A549 (cell line): ENCODE measurements at regions not wholly inside any gene's neighbourhood (a gene's known extent, or its start where the extent isn't known, plus 50 kb on each side); places are given as distances from the start of the nearest gene placed in this dataset.

Source experiments
- ATAC-seq, 2 experiments: fragments of 200-7000 bp in 1 of 2; fragments of >200 bp in 1 of 2; cut with Nextera tagmentation in 1 of 2; cut with Tn5 transposase in 1 of 2; 3 replicates each; pipeline versions ENCODE4 v1.8.0 to v1.9.1; 2018 to 2020; ENCODE audit warnings: mild to moderate bottlenecking in 1 of 2, moderate library complexity in 1 of 2
- CTCF ChIA-PET: fragments of 300-600 bp; sonication (Branson Sonifier 250); formaldehyde crosslinking; extraction: SDS; loops from one replicate; lab custom pipeline; 2021; ENCODE audit warnings: antibody characterized with exemption, inconsistent platforms; lab: Yijun Ruan, JAX
- POLR2A ChIA-PET: fragments of 350-600 bp; formaldehyde crosslinking; extraction: SDS; loops from one replicate; lab custom pipeline; 2021; ENCODE audit warnings: antibody characterized with exemption, inconsistent platforms; lab: Yijun Ruan, JAX
- DNase-seq, 2 experiments: peaks; one replicate each; pipeline versions ENCODE4 v3.0.0 to v3.0.0-alpha.2; 2011 to 2016; ENCODE audit warnings: low read depth in 1 of 2, low spot score in 1 of 2
- FAIRE-seq: peaks from 2 replicates; lab custom pipeline; 2011; peaks lifted over from hg19 to GRCh38; lab: Jason Lieb, UNC
- H3K27ac ChIP-seq, 2 experiments: fragments of >200 bp; sonication (Bioruptor Twin); formaldehyde crosslinking; 3 replicates each; pipeline ENCODE4 v1.5.1; 2016 to 2017
- H3K4me1 ChIP-seq: fragments of >200 bp; sonication (Bioruptor Twin); formaldehyde crosslinking; 3 replicates; pipeline ENCODE4 v1.6.1; 2016
- H3K4me2 ChIP-seq: fragments of >200 bp; sonication (Bioruptor Twin); formaldehyde crosslinking; 3 replicates; pipeline ENCODE4 v1.6.1; 2016
- H3K4me3 ChIP-seq: fragments of >200 bp; sonication (Bioruptor Twin); formaldehyde crosslinking; 3 replicates; pipeline ENCODE4 v1.5.1; 2016
- H3K9me3 ChIP-seq: fragments of >200 bp; sonication (Bioruptor Twin); formaldehyde crosslinking; 3 replicates; pipeline ENCODE4 v1.6.1; 2016
- CHD4 ChIP-seq: fragments of 200-600 bp; sonication (generic); IDR thresholded peaks from 2 replicates; pipeline ENCODE4 v1.6.1; 2016; ENCODE audit warnings: antibody characterized with exemption, mild to moderate bottlenecking, borderline replicate concordance
- EHF ChIP-seq: fragments of 250-450 bp; sonication (Bioruptor Pico); IDR thresholded peaks from 2 replicates; pipeline ENCODE4 v1.5.0; 2020; ENCODE audit warnings: mild to moderate bottlenecking
- EHMT2 ChIP-seq: fragments of 200-600 bp; sonication (generic); IDR thresholded peaks from 2 replicates; pipeline ENCODE4 v1.6.1; 2016; ENCODE audit warnings: antibody characterized with exemption, low read depth, mild to moderate bottlenecking, moderate library complexity
- FOSB ChIP-seq: fragments of 250-450 bp; sonication (Bioruptor Pico); IDR thresholded peaks from 2 replicates; pipeline ENCODE4 v1.5.0; 2020; ENCODE audit warnings: mild to moderate bottlenecking, moderate library complexity
- HOXB5 ChIP-seq: fragments of 250-450 bp; sonication (Bioruptor Pico); IDR thresholded peaks from 2 replicates; pipeline ENCODE4 v1.5.0; 2020; ENCODE audit warnings: mild to moderate bottlenecking, moderate library complexity
- KDM1A ChIP-seq: fragments of 200-600 bp; sonication (generic); IDR thresholded peaks from 2 replicates; pipeline ENCODE4 v1.6.1; 2016; ENCODE audit warnings: low read depth, mild to moderate bottlenecking
- MAFK ChIP-seq: fragments of 450-650 bp; IDR thresholded peaks from 2 replicates; pipeline ENCODE4 v1.6.1; 2014; ENCODE audit not compliant: partially characterized antibody
- NPAS2 ChIP-seq: fragments of 250-450 bp; sonication (Bioruptor Pico); IDR thresholded peaks from 2 replicates; pipeline ENCODE4 v1.8.0; 2022; ENCODE audit warnings: mild to moderate bottlenecking, moderate library complexity, borderline replicate concordance
- PHF8 ChIP-seq: fragments of 200-600 bp; sonication (generic); IDR thresholded peaks from 2 replicates; pipeline ENCODE4 v1.6.1; 2016; ENCODE audit warnings: low read depth, mild to moderate bottlenecking, antibody characterized with exemption, moderate library complexity, borderline replicate concordance
- SMC3 ChIP-seq: fragments of >200 bp; sonication (Bioruptor Twin); formaldehyde crosslinking; IDR thresholded peaks from 3 replicates; pipeline ENCODE4 v1.6.1; 2018; ENCODE audit warnings: inconsistent platforms
- ZC3H11A ChIP-seq: fragments of 450-650 bp; IDR thresholded peaks from 2 replicates; pipeline ENCODE4 v1.6.1; 2014; ENCODE audit warnings: antibody characterized with exemption, mild to moderate bottlenecking
- ZFP36 ChIP-seq: fragments of 450-650 bp; IDR thresholded peaks from 2 replicates; pipeline ENCODE4 v1.6.1; 2014; ENCODE audit warnings: borderline replicate concordance; ENCODE audit not compliant: partially characterized antibody
- ZNF302 ChIP-seq: fragments of 250-450 bp; sonication (Bioruptor Pico); IDR thresholded peaks from 2 replicates; pipeline ENCODE4 v1.9.0; 2021; ENCODE audit warnings: inconsistent platforms, mild to moderate bottlenecking, moderate library complexity
- WGBS: methylation state at CpG from one replicate; pipeline ENCODE4 v1.1.6; 2017; ENCODE audit errors: missing lambda C conversion rate; 5-methylcytosine and 5-hydroxymethylcytosine counted together
- TF ChIP-seq, protein P1 (sequence below): fragments of 200-600 bp; sonication (generic); IDR thresholded peaks from 2 replicates; pipeline ENCODE4 v1.6.1; 2016; ENCODE audit warnings: antibody characterized with exemption, mild to moderate bottlenecking, moderate library complexity
- TF ChIP-seq, protein P2 (sequence below): IDR thresholded peaks from 2 replicates; pipeline ENCODE4 v1.6.1; 2012
- TF ChIP-seq, protein P3 (sequence below): fragments of 450-650 bp; IDR thresholded peaks from 2 replicates; pipeline ENCODE4 v1.6.1; 2014; ENCODE audit warnings: antibody characterized with exemption
- TF ChIP-seq, protein P4 (sequence below): fragments of >200 bp; sonication (Bioruptor Twin); formaldehyde crosslinking; IDR thresholded peaks from 2 replicates; pipeline ENCODE4 v1.6.1; 2016
- TF ChIP-seq, protein P5 (sequence below): fragments of >200 bp; sonication (Bioruptor Twin); formaldehyde crosslinking; IDR thresholded peaks from 3 replicates; pipeline ENCODE4 v1.5.1; 2016
- TF ChIP-seq, protein P6 (sequence below): fragments of >200 bp; sonication (Bioruptor Twin); formaldehyde crosslinking; IDR thresholded peaks from 3 replicates; pipeline ENCODE4 v1.6.1; 2016
- TF ChIP-seq, protein P7 (sequence below): fragments of 250-450 bp; sonication (Bioruptor Pico); IDR thresholded peaks from 2 replicates; pipeline ENCODE4 v1.5.0; 2020; ENCODE audit warnings: low read depth, mild to moderate bottlenecking, moderate library complexity

DNA sequence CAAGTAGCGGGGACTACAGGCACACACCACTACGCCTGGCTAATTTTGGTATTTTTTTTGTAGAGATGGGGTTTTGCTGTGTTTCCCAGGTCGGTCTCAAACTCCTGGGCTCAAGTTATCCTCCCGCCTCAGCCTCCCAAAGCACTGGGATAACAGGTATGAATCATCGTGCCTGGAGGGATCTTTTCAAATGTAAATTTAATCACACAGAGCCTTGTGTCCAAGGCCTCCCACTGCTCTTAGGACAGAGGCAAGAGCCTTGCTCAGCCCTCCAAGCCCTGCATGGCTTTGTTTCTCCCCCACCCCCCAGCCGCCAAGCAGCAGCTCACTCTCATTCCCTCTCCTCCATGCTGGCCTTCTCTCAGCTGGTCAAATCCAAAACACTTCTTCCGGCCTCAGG, 75.3 kb upstream of the CREB3L1 start (continued):
- TF ChIP-seq, protein P1, sequence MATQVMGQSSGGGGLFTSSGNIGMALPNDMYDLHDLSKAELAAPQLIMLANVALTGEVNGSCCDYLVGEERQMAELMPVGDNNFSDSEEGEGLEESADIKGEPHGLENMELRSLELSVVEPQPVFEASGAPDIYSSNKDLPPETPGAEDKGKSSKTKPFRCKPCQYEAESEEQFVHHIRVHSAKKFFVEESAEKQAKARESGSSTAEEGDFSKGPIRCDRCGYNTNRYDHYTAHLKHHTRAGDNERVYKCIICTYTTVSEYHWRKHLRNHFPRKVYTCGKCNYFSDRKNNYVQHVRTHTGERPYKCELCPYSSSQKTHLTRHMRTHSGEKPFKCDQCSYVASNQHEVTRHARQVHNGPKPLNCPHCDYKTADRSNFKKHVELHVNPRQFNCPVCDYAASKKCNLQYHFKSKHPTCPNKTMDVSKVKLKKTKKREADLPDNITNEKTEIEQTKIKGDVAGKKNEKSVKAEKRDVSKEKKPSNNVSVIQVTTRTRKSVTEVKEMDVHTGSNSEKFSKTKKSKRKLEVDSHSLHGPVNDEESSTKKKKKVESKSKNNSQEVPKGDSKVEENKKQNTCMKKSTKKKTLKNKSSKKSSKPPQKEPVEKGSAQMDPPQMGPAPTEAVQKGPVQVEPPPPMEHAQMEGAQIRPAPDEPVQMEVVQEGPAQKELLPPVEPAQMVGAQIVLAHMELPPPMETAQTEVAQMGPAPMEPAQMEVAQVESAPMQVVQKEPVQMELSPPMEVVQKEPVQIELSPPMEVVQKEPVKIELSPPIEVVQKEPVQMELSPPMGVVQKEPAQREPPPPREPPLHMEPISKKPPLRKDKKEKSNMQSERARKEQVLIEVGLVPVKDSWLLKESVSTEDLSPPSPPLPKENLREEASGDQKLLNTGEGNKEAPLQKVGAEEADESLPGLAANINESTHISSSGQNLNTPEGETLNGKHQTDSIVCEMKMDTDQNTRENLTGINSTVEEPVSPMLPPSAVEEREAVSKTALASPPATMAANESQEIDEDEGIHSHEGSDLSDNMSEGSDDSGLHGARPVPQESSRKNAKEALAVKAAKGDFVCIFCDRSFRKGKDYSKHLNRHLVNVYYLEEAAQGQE, result no peak
- no peak for TF ChIP-seq EHMT2
- TF ChIP-seq ZC3H11A, result no peak
- no peak for TF ChIP-seq SMC3
- no peak for TF ChIP-seq ZFP36
- TF ChIP-seq, all 56 proteins: peak for 0

DNA sequence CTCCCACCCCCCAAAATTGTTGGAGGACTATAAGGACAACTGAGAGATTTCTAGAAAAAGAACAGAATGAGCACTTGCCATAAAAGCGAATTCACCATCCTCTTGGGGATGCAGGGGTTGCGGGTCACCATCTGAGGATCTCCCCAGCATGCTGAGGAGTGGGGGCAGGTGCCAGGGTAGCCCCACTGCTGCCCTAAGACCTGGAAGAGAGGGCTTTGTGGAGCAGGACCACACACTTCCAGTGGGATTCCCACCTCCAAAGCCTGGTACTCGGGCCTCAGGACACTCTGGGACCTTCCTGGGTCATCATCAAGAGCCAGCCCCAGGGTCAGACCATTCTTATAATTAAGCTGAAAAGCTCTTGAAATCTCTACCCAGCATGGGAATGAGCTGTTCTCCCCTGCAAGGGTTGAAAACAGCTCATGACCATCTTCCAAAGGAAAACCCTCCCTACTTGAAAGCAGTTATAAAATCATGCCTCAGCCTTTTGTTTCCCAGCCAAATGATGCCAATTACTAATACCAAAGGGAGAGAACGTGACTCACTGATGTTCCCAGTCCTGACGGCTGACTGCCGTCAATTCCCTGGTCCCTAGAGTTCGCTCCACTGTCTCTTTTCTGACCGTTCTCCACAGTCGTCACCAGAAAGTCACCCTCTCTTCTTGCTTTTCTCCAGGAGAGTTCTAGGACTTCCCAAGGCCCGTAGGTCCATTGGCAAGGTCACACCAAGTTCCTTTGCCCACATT, 76.8 kb upstream of the CREB3L1 start:
- Histone ChIP-seq H3K9me3 (no peaks in the 10 kb centered on the region), H3K4me2 (no peak overlapping the region), H3K4me3 (no peak overlapping the region), H3K27ac (no peak overlapping the region), H3K4me1 (no peaks in the 10 kb centered on the region)
- POLR2A ChIA-PET, result no interaction called here
- ATAC-seq (no peak), DNase-seq (no peak), FAIRE-seq (no peak)
- CTCF ChIA-PET, result no interaction called here
- TF ChIP-seq, protein P2, sequence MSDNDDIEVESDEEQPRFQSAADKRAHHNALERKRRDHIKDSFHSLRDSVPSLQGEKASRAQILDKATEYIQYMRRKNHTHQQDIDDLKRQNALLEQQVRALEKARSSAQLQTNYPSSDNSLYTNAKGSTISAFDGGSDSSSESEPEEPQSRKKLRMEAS, result no peak
- TF ChIP-seq, protein P3, sequence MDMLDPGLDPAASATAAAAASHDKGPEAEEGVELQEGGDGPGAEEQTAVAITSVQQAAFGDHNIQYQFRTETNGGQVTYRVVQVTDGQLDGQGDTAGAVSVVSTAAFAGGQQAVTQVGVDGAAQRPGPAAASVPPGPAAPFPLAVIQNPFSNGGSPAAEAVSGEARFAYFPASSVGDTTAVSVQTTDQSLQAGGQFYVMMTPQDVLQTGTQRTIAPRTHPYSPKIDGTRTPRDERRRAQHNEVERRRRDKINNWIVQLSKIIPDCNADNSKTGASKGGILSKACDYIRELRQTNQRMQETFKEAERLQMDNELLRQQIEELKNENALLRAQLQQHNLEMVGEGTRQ, result no peak
- TF ChIP-seq NPAS2 (CRISPR knock-in tag) (no peak), PHF8 (no peak), CHD4 (no peak), MAFK (no peak), HOXB5 (CRISPR knock-in tag) (no peak), EHMT2 (no peak), ZNF302 (CRISPR knock-in tag) (no peak), FOSB (CRISPR knock-in tag) (no peak), EHF (CRISPR knock-in tag) (no peak), KDM1A (no peak)
- TF ChIP-seq, protein P4, sequence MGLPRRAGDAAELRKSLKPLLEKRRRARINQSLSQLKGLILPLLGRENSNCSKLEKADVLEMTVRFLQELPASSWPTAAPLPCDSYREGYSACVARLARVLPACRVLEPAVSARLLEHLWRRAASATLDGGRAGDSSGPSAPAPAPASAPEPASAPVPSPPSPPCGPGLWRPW, result no peak
- TF ChIP-seq, protein P5, sequence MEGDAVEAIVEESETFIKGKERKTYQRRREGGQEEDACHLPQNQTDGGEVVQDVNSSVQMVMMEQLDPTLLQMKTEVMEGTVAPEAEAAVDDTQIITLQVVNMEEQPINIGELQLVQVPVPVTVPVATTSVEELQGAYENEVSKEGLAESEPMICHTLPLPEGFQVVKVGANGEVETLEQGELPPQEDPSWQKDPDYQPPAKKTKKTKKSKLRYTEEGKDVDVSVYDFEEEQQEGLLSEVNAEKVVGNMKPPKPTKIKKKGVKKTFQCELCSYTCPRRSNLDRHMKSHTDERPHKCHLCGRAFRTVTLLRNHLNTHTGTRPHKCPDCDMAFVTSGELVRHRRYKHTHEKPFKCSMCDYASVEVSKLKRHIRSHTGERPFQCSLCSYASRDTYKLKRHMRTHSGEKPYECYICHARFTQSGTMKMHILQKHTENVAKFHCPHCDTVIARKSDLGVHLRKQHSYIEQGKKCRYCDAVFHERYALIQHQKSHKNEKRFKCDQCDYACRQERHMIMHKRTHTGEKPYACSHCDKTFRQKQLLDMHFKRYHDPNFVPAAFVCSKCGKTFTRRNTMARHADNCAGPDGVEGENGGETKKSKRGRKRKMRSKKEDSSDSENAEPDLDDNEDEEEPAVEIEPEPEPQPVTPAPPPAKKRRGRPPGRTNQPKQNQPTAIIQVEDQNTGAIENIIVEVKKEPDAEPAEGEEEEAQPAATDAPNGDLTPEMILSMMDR, result no peak
- TF ChIP-seq, protein P6, sequence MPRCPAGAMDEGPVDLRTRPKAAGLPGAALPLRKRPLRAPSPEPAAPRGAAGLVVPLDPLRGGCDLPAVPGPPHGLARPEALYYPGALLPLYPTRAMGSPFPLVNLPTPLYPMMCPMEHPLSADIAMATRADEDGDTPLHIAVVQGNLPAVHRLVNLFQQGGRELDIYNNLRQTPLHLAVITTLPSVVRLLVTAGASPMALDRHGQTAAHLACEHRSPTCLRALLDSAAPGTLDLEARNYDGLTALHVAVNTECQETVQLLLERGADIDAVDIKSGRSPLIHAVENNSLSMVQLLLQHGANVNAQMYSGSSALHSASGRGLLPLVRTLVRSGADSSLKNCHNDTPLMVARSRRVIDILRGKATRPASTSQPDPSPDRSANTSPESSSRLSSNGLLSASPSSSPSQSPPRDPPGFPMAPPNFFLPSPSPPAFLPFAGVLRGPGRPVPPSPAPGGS, result no peak
- TF ChIP-seq, protein P7, sequence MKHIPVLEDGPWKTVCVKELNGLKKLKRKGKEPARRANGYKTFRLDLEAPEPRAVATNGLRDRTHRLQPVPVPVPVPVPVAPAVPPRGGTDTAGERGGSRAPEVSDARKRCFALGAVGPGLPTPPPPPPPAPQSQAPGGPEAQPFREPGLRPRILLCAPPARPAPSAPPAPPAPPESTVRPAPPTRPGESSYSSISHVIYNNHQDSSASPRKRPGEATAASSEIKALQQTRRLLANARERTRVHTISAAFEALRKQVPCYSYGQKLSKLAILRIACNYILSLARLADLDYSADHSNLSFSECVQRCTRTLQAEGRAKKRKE (CRISPR knock-in tag), result no peak
- WGBS, result 58% methylated on average over 10 of the region's 10 CpGs
